NOMO-1 treated with dmso at 0.1 percent for 144 hours (cell line): ENCODE measurements at regions not wholly inside any gene's neighbourhood (a gene's known extent, or its start where the extent isn't known, plus 50 kb on each side); places are given as distances from the start of the nearest gene placed in this dataset.

Source experiments
- DNase-seq: peaks from one replicate; lab custom pipeline; 2025; ENCODE audit not compliant: unreplicated experiment; lab: John Stamatoyannopoulos, UW

DNA sequence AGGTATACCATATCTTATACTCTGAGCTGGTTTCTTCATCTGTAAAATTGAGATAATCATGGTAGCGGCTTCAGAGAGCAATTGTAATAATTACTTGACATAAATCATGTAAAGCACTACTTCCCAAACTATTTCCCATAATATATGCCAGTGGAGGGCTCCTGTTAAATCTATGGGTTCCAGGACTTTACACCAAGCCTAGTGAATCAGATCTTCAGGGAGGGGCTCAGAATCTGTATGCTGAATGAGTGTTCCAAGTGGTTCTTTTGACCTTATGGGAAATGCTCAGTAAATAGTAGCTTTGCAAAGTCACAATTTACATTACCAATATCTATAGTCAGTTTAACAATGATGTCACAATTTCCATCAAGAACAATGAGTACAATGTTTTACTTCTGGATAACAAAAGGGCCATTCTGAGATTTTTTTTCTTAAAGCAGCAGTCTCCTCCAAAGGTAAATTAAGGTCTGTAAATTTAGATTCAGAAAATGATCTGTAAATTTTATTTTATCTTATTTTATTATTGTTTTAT lies 50.9 kb upstream of the NLK start:
- no peak for DNase-seq
